ENCODE measurements at regions not wholly inside any gene's neighbourhood (a gene's known extent, or its start where the extent isn't known, plus 50 kb on each side); places are given as distances from the start of the nearest gene placed in this dataset.

DNA sequence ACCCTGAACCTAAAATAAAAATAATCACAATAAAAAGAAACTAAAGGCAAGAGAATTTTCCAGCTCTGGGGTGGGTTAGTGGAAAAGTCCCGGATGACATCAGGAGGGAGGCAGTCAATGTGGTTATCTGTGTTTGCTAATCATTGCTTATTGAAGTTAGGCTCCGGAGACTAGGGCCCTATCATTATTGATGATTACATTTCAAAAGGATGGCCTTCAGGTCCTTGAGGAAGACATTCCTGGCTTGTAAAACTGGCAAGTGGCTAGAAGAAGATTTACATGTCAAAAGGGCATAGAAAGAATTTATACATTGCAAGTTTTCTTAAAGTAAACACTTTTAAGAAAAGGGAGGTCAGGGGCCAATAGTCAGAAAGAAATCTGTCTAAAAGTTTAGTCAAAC lies 123.4 kb downstream of the POSTN start:
- TF ChIP-seq, protein P1, sequence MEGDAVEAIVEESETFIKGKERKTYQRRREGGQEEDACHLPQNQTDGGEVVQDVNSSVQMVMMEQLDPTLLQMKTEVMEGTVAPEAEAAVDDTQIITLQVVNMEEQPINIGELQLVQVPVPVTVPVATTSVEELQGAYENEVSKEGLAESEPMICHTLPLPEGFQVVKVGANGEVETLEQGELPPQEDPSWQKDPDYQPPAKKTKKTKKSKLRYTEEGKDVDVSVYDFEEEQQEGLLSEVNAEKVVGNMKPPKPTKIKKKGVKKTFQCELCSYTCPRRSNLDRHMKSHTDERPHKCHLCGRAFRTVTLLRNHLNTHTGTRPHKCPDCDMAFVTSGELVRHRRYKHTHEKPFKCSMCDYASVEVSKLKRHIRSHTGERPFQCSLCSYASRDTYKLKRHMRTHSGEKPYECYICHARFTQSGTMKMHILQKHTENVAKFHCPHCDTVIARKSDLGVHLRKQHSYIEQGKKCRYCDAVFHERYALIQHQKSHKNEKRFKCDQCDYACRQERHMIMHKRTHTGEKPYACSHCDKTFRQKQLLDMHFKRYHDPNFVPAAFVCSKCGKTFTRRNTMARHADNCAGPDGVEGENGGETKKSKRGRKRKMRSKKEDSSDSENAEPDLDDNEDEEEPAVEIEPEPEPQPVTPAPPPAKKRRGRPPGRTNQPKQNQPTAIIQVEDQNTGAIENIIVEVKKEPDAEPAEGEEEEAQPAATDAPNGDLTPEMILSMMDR (IDR thresholded peaks at IDR 0.05): no peak
- TF ChIP-seq ZFX (IDR thresholded peaks at IDR 0.05; ENCODE audit: borderline replicate concordance): no peak
